Hepatocyte (in vitro differentiated cells): ENCODE measurements at regions not wholly inside any gene's neighbourhood (a gene's known extent, or its start where the extent isn't known, plus 50 kb on each side); places are given as distances from the start of the nearest gene placed in this dataset.

Experiments used
- DNase-seq: peaks from one replicate; pipeline ENCODE4 v3.0.0-alpha.2; 2016; ENCODE audit warnings: low spot score
- H2AFZ ChIP-seq: fragments of 200-600 bp; sonication (generic); 2 replicates; pipeline ENCODE4 v1.6.0; 2016; ENCODE audit warnings: antibody characterized with exemption, mild to moderate bottlenecking
- H3K27ac ChIP-seq: fragments of 200-600 bp; sonication (generic); 2 replicates; pipeline ENCODE4 v1.5.1; 2016; ENCODE audit warnings: mild to moderate bottlenecking
- H3K27me3 ChIP-seq: fragments of 200-600 bp; sonication (generic); 2 replicates; pipeline ENCODE4 v1.6.1; 2016
- H3K36me3 ChIP-seq: fragments of 200-600 bp; sonication (generic); replicated peaks from 2 replicates; pipeline ENCODE4 v1.5.1; 2016; ENCODE audit warnings: low read depth; ENCODE audit not compliant: insufficient read depth
- H3K4me1 ChIP-seq: fragments of 200-600 bp; sonication (generic); 2 replicates; pipeline ENCODE4 v1.5.1; 2016; ENCODE audit warnings: mild to moderate bottlenecking, moderate library complexity; ENCODE audit not compliant: insufficient read depth
- H3K4me2 ChIP-seq: fragments of 200-600 bp; sonication (generic); 2 replicates; pipeline ENCODE4 v1.6.0; 2016
- H3K4me3 ChIP-seq: fragments of 200-600 bp; sonication (generic); 2 replicates; pipeline ENCODE4 v1.5.1; 2016; ENCODE audit warnings: mild to moderate bottlenecking
- H3K79me2 ChIP-seq: fragments of 200-600 bp; sonication (generic); 2 replicates; pipeline ENCODE4 v1.6.0; 2017; ENCODE audit warnings: mild to moderate bottlenecking
- H3K9me2 ChIP-seq: fragments of 200-600 bp; sonication (generic); replicated peaks from 2 replicates; pipeline ENCODE4 v1.6.0; 2017; ENCODE audit warnings: mild to moderate bottlenecking; ENCODE audit not compliant: insufficient read depth
- H3K9me3 ChIP-seq: fragments of 200-600 bp; sonication (generic); 2 replicates; pipeline ENCODE4 v1.5.1; 2016; ENCODE audit warnings: low read depth, mild to moderate bottlenecking
- H4K20me1 ChIP-seq: fragments of 200-600 bp; sonication (generic); 2 replicates; pipeline ENCODE4 v1.6.0; 2016; ENCODE audit warnings: mild to moderate bottlenecking; ENCODE audit not compliant: insufficient read depth, poor library complexity, severe bottlenecking
- CTCF ChIP-seq: fragments of 200-600 bp; sonication (generic); IDR thresholded peaks from 2 replicates; pipeline ENCODE4 v1.5.1; 2016; ENCODE audit warnings: antibody characterized with exemption, mild to moderate bottlenecking; ENCODE audit not compliant: poor library complexity
- EZH2 ChIP-seq: fragments of 200-600 bp; sonication (generic); IDR thresholded peaks from 2 replicates; pipeline ENCODE4 v1.6.1; 2016; ENCODE audit warnings: antibody characterized with exemption, mild to moderate bottlenecking, borderline replicate concordance
- EZH2phosphoT487 ChIP-seq: fragments of 200-600 bp; sonication (generic); IDR thresholded peaks from one replicate; pipeline ENCODE4 v1.6.1; 2018; ENCODE audit warnings: antibody characterized with exemption, mild to moderate bottlenecking, low read depth, moderate library complexity; ENCODE audit not compliant: unreplicated experiment, severe bottlenecking
- WGBS: methylation state at CpG from one replicate; pipeline ENCODE4 v1.1.6; 2016; ENCODE audit warnings: low lambda C conversion rate; ENCODE audit errors: missing lambda C conversion rate; 5-methylcytosine and 5-hydroxymethylcytosine counted together

- no peak overlapping the region for H2AFZ ChIP-seq
- TF ChIP-seq EZH2: no peak
- no peak for TF ChIP-seq EZH2phosphoT487
- no peak for TF ChIP-seq CTCF
- H3K4me3 ChIP-seq: no peak overlapping the region
- no peaks in the 10 kb centered on the region for H3K9me2 ChIP-seq
- H3K9me3 ChIP-seq: no peaks in the 10 kb centered on the region
- no peaks in the 10 kb centered on the region for H3K27me3 ChIP-seq
- H3K36me3 ChIP-seq: no peaks in the 10 kb centered on the region
- no peaks in the 10 kb centered on the region for H3K79me2 ChIP-seq
- H3K27ac ChIP-seq: no peak overlapping the region
- H3K4me2 ChIP-seq: no peak overlapping the region
- no peaks in the 10 kb centered on the region for H3K4me1 ChIP-seq
- H4K20me1 ChIP-seq: no peaks in the 10 kb centered on the region
- DNase-seq: no peak
- 75% methylated on average over 1 of the region's 1 CpG for WGBS
These were observed 83.8 kb upstream of the METAP2 start for GRCh38 chr12:95390192-95390591.

- H3K4me1 ChIP-seq: no peaks in the 10 kb centered on the region
- WGBS: 87% methylated on average over 3 of the region's 3 CpGs
- DNase-seq: no peak
- no peaks in the 10 kb centered on the region for H3K9me2 ChIP-seq
- no peaks in the 10 kb centered on the region for H3K27me3 ChIP-seq
- no peak overlapping the region for H3K4me2 ChIP-seq
- H3K27ac ChIP-seq: no peak overlapping the region
- no peaks in the 10 kb centered on the region for H3K79me2 ChIP-seq
- no peaks in the 10 kb centered on the region for H3K9me3 ChIP-seq
- no peak overlapping the region for H3K4me3 ChIP-seq
- no peaks in the 10 kb centered on the region for H3K36me3 ChIP-seq
- no peak overlapping the region for H2AFZ ChIP-seq
- H4K20me1 ChIP-seq: no peaks in the 10 kb centered on the region
- no peak for TF ChIP-seq EZH2phosphoT487
- no peak for TF ChIP-seq CTCF
- TF ChIP-seq EZH2: no peak
These were observed 83.0 kb upstream of the METAP2 start for GRCh38 chr12:95390932-95391331.

- WGBS: 95% methylated on average over 3 of the region's 3 CpGs
- no peaks in the 10 kb centered on the region for H3K27me3 ChIP-seq
- TF ChIP-seq CTCF: no peak
- no peaks in the 10 kb centered on the region for H3K9me2 ChIP-seq
- H3K4me1 ChIP-seq: no peaks in the 10 kb centered on the region
- DNase-seq: no peak
- no peak overlapping the region for H3K27ac ChIP-seq
- no peak overlapping the region for H2AFZ ChIP-seq
- H3K36me3 ChIP-seq: no peaks in the 10 kb centered on the region
- H4K20me1 ChIP-seq: no peaks in the 10 kb centered on the region
- H3K9me3 ChIP-seq: no peaks in the 10 kb centered on the region
- no peaks in the 10 kb centered on the region for H3K79me2 ChIP-seq
- no peak overlapping the region for H3K4me2 ChIP-seq
- H3K4me3 ChIP-seq: no peak overlapping the region
These were observed 80.7 kb upstream of the METAP2 start for GRCh38 chr12:95393191-95393790.

- WGBS: 85% methylated on average over 1 of the region's 1 CpG
- Histone ChIP-seq H3K4me1 (no peaks in the 10 kb centered on the region), H3K9me3 (no peaks in the 10 kb centered on the region), H3K4me2 (no peak overlapping the region), H2AFZ (no peak overlapping the region), H3K9me2 (no peaks in the 10 kb centered on the region), H3K79me2 (no peaks in the 10 kb centered on the region), H3K27ac (no peak overlapping the region), H3K27me3 (no peaks in the 10 kb centered on the region), H3K36me3 (no peaks in the 10 kb centered on the region), H4K20me1 (no peaks in the 10 kb centered on the region), H3K4me3 (no peak overlapping the region)
- TF ChIP-seq CTCF (no peak), EZH2phosphoT487 (no peak), EZH2 (no peak)
- DNase-seq: no peak
These were observed 78.3 kb upstream of the METAP2 start for GRCh38 chr12:95395696-95396095.
